Heart right ventricle (tissue), 16 donors: ENCODE measurements at regions not wholly inside any gene's neighbourhood (a gene's known extent, or its start where the extent isn't known, plus 50 kb on each side); places are given as distances from the start of the nearest gene placed in this dataset.
"Not testable (repeated sequence)": the region's sequence is repeated elsewhere in the genome, so short reads cannot be mapped to it uniquely, and the experiment has no call there.

Experiments used
- ATAC-seq, 8 donors: fragments of 200-7000 bp; cut with Tn5 transposase; one replicate each; pipeline ENCODE4 v1.9.1; 2020; ENCODE audit warnings: mild to moderate bottlenecking in 8 of 8, moderate library complexity in 8 of 8, moderate number of reproducible peaks in 1 of 8
- DNase-seq, 2 donors: peaks; one replicate each; pipeline ENCODE4 v3.0.0-alpha.2; 2020
- H3K27ac ChIP-seq, 10 donors: fragments of 200-600 bp; sonication (generic) in 2 of 10; one replicate each; pipeline versions ENCODE4 v1.5.0 to v1.8.0; 2020 to 2022; ENCODE audit warnings: mild to moderate bottlenecking in 3 of 10
- H3K27me3 ChIP-seq, 7 donors: fragments of 200-600 bp; one replicate each; pipeline ENCODE4 v1.8.0; 2021 to 2022; ENCODE audit warnings: mild to moderate bottlenecking in 2 of 7
- H3K36me3 ChIP-seq, 9 donors: fragments of 200-600 bp; sonication (generic) in 1 of 9; one replicate each; pipeline versions ENCODE4 v1.5.0 to v1.8.0; 2020 to 2022; ENCODE audit warnings: mild to moderate bottlenecking in 2 of 9
- H3K4me1 ChIP-seq, 9 donors: fragments of 200-600 bp; sonication (generic) in 1 of 9; one replicate each; pipeline versions ENCODE4 v1.5.0 to v1.8.0; 2020 to 2022; ENCODE audit warnings: mild to moderate bottlenecking in 4 of 9
- H3K4me3 ChIP-seq, 10 donors: fragments of 200-600 bp; sonication (generic) in 2 of 10; one replicate each; pipeline versions ENCODE4 v1.5.0 to v1.8.0; 2020 to 2022; ENCODE audit warnings: mild to moderate bottlenecking in 7 of 10, moderate library complexity in 2 of 10
- H3K9me3 ChIP-seq, 11 donors: fragments of 200-600 bp in 10 of 11; sonication (generic) in 2 of 11; one replicate each; pipeline versions ENCODE4 v1.5.0 to v1.8.0; 2013 to 2022; ENCODE audit warnings: mild to moderate bottlenecking in 2 of 11, control low read depth in 1 of 11, moderate library complexity in 1 of 11
- CTCF ChIP-seq, 9 donors: fragments of 200-600 bp; sonication (generic) in 2 of 9; IDR thresholded peaks; one replicate each; pipeline versions ENCODE4 v1.5.0 to v1.8.0; 2021 to 2022; ENCODE audit warnings: antibody characterized with exemption in 9 of 9, mild to moderate bottlenecking in 5 of 9, moderate library complexity in 1 of 9
- WGBS, 2 donors: extraction: QIAGEN DNeasy Blood & Tissue Kit; methylation state at CpG; one replicate each; pipeline ENCODE4 v1.1.7; 2013; ENCODE audit warnings: inconsistent platforms in 1 of 2; 5-methylcytosine and 5-hydroxymethylcytosine counted together
- intact Hi-C, 10 donors: fragments of 100-400 bp; cut with DNase I; formaldehyde crosslinking; loops; one replicate each; pipeline versions ENCODE4 v1.11.1 to v1.14.2; 2022
- donor health status: Arrhythmogenic right ventricular cardiomyopathy.
- donor health status: ischemic (EF 13 %, LVEDD 7.1; RV severe dilation, severe dysfunction).
- donor health status: healthy with polysubstance abuse.
- donor health status: DM: no; HTN: yes; CAD: no.
- donor health status: DM: no; HTN: no; CAD: no.
- donor health status: ischemic (EF 25% LVEDD 6.9; RV normal size, moderate dysfunction).
- donor health status: ischemic (EF 25% LVEDD 5.7; RV mildly dilated, moderate dysfunction).
- donor health status: healthy.
- donor health status: DM: yes; HTN: yes; CAD: no.
- donor health status: Ischemic cardiomyopathy.
- donor health status: ischemic (EF 35%, LVEDD 5.7; RV mildly dilated, moderate dysfunction).
- donor health status: nonischemic (EF 11% LVEDD 7.7; RV severe dilation, severe dysfunction).
- donor health status: DM: yes; HTN: yes; CAD: no.
- donor health status: PGD.
- donor health status: ischemic (EF 29% LVEDD 5.4; RV normal size, mild dysfunction).
- donor health status: nonischemic (EF 23%, LVEDD 6.1; RV moderate dilation, normal function).

GRCh38 chr3:182420741-182421140 is 372.6 kb upstream of the ATP11B start:
- no peak for ATAC-seq
- Histone ChIP-seq H3K9me3 (peaks cover 0 to 6% (median 0%) of the 10 kb centered on the region in 11 donors), H3K27ac (no peak overlapping the region), H3K36me3 (no peaks in the 10 kb centered on the region), H3K4me3 (no peak overlapping the region), H3K4me1 (no peaks in the 10 kb centered on the region), H3K27me3 (no peaks in the 10 kb centered on the region)
- intact Hi-C loops, result no loop called here
- no peak for DNase-seq
- TF ChIP-seq CTCF (IDR thresholded peaks at IDR 0.05), result no peak

- no peak for ATAC-seq
- no peaks in the 10 kb centered on the region for H3K36me3 ChIP-seq
- 91 to 92% methylated on average over 3 of the region's 3 CpGs for WGBS, 2 donors
- H3K4me1 ChIP-seq, result no peaks in the 10 kb centered on the region
- no peak overlapping the region for H3K27ac ChIP-seq
- H3K9me3 ChIP-seq, result no peaks in the 10 kb centered on the region
- H3K27me3 ChIP-seq, result no peaks in the 10 kb centered on the region
- intact Hi-C loops, result no loop called here
- DNase-seq, result no peak
- no peak for TF ChIP-seq CTCF (IDR thresholded peaks at IDR 0.05)
- H3K4me3 ChIP-seq, result no peak overlapping the region
These were observed 369.3 kb upstream of the ATP11B start for GRCh38 chr3:182424006-182424405.

GRCh38 chr3:182425926-182426718 is 367.2 kb upstream of the ATP11B start:
- H3K36me3 ChIP-seq, ATAC-seq, H3K4me3 ChIP-seq, DNase-seq, H3K27me3 ChIP-seq, H3K27ac ChIP-seq, intact Hi-C loops, H3K9me3 ChIP-seq, H3K4me1 ChIP-seq: not testable (repeated sequence)
- WGBS, 2 donors, result 78 to 82% methylated on average over 17 to 29 of the region's 32 CpGs

- H3K9me3 ChIP-seq, H3K36me3 ChIP-seq, H3K27ac ChIP-seq, H3K4me3 ChIP-seq, H3K4me1 ChIP-seq, ATAC-seq, H3K27me3 ChIP-seq, DNase-seq, intact Hi-C loops: not testable (repeated sequence)
- 88 to 93% methylated on average over 5 to 6 of the region's 6 CpGs for WGBS, 2 donors
These were observed 361.3 kb upstream of the ATP11B start for GRCh38 chr3:182431972-182432371.

GRCh38 chr3:182435860-182436259 is 357.4 kb upstream of the ATP11B start:
- Histone ChIP-seq H3K4me3 (no peak overlapping the region), H3K36me3 (no peaks in the 10 kb centered on the region), H3K27me3 (no peaks in the 10 kb centered on the region), H3K4me1 (no peaks in the 10 kb centered on the region), H3K27ac (no peak overlapping the region), H3K9me3 (no peaks in the 10 kb centered on the region)
- ATAC-seq (no peak), DNase-seq (no peak)
- TF ChIP-seq CTCF (IDR thresholded peaks at IDR 0.05), result no peak
- intact Hi-C loops, result no loop called here
- 47 to 60% methylated on average over 1 of the region's 1 CpG for WGBS, 2 donors
